Esophagus squamous epithelium (tissue), 4 donors: ENCODE measurements at regions not wholly inside any gene's neighbourhood (a gene's known extent, or its start where the extent isn't known, plus 50 kb on each side); places are given as distances from the start of the nearest gene placed in this dataset.

Experiments used
- CTCF ChIP-seq, 6 experiments: fragments of 450-650 bp in 4 of 6; fragments of 200-600 bp in 2 of 6; sonication (generic) in 2 of 6; IDR thresholded peaks; one replicate each; pipeline ENCODE4 v1.5.1; 2016 to 2019; ENCODE audit warnings: antibody characterized with exemption in 6 of 6, mild to moderate bottlenecking in 4 of 6, moderate library complexity in 4 of 6
- POLR2A ChIP-seq, 4 donors: fragments of 450-650 bp; IDR thresholded peaks; one replicate each; pipeline ENCODE4 v1.6.1; 2017; ENCODE audit warnings: antibody characterized with exemption in 4 of 4, mild to moderate bottlenecking in 4 of 4, moderate library complexity in 3 of 4

- no peak for TF ChIP-seq CTCF (IDR thresholded peaks at IDR 0.05)
- no peak for TF ChIP-seq POLR2A (IDR thresholded peaks at IDR 0.05)
These were observed 57.5 kb upstream of the SCOC start for GRCh38 chr4:140315970-140316369.
